Right atrium auricular region (tissue), 2 donors: ENCODE measurements at regions not wholly inside any gene's neighbourhood (a gene's known extent, or its start where the extent isn't known, plus 50 kb on each side); places are given as distances from the start of the nearest gene placed in this dataset.
"Not testable (repeated sequence)": the region's sequence is repeated elsewhere in the genome, so short reads cannot be mapped to it uniquely, and the experiment has no call there.

Experiments used
- DNase-seq: peaks from one replicate; pipeline ENCODE4 v3.0.0-alpha.2; 2019; ENCODE audit warnings: low spot score
- H3K27ac ChIP-seq, 2 donors: fragments of 200-600 bp; sonication (generic); 1 replicate in 1 of 2; 2 replicates in 1 of 2; pipeline ENCODE4 v1.5.1; 2016 to 2019
- H3K27me3 ChIP-seq, 2 donors: fragments of 200-600 bp; sonication (generic); one replicate each; pipeline versions ENCODE4 v1.5.1 to v1.6.0; 2017 to 2019
- H3K36me3 ChIP-seq: fragments of 200-600 bp; sonication (generic); one replicate; pipeline ENCODE4 v1.5.1; 2016
- H3K4me1 ChIP-seq, 2 donors: fragments of 200-600 bp; sonication (generic); one replicate each; pipeline versions ENCODE4 v1.5.1 to v1.6.0; 2017 to 2019
- H3K4me3 ChIP-seq, 2 donors: fragments of 200-600 bp; sonication (generic); 1 replicate in 1 of 2; 2 replicates in 1 of 2; pipeline ENCODE4 v1.5.1; 2017 to 2019; ENCODE audit warnings: mild to moderate bottlenecking in 1 of 2, moderate library complexity in 1 of 2
- H3K9me3 ChIP-seq, 2 donors: fragments of 200-600 bp; sonication (generic); one replicate each; pipeline ENCODE4 v1.5.1; 2019
- TF ChIP-seq, protein P1 (sequence below), 2 donors: fragments of 200-600 bp; sonication (generic); IDR thresholded peaks; one replicate each; pipeline ENCODE4 v1.5.1; 2019; ENCODE audit warnings: antibody characterized with exemption in 2 of 2

DNA sequence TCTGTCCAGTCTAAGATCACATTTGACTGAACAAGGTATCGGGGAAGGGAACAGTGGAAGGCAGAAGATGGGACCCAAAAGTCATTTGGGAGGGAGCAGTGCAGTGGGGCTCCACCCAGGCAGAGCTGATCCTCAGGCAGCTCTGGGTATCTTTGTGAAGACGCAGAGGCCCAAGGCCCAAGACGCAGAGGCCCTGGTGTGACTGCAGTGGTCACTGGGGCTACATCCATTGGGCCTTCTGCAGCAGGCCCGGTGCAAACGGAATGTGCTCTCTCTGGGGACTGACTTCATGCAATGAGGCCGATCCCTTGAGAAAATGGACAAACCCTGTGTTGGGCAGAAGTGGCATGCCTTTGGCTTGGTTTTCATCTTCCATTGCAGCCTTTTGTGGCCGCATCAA is 463.4 kb upstream of the ZNF507 start:
- Histone ChIP-seq H3K36me3 (no peaks in the 10 kb centered on the region), H3K9me3 (no peaks in the 10 kb centered on the region), H3K4me1 (no peaks in the 10 kb centered on the region), H3K27ac (no peak overlapping the region), H3K27me3 (no peaks in the 10 kb centered on the region), H3K4me3 (no peak overlapping the region)
- TF ChIP-seq, protein P1, sequence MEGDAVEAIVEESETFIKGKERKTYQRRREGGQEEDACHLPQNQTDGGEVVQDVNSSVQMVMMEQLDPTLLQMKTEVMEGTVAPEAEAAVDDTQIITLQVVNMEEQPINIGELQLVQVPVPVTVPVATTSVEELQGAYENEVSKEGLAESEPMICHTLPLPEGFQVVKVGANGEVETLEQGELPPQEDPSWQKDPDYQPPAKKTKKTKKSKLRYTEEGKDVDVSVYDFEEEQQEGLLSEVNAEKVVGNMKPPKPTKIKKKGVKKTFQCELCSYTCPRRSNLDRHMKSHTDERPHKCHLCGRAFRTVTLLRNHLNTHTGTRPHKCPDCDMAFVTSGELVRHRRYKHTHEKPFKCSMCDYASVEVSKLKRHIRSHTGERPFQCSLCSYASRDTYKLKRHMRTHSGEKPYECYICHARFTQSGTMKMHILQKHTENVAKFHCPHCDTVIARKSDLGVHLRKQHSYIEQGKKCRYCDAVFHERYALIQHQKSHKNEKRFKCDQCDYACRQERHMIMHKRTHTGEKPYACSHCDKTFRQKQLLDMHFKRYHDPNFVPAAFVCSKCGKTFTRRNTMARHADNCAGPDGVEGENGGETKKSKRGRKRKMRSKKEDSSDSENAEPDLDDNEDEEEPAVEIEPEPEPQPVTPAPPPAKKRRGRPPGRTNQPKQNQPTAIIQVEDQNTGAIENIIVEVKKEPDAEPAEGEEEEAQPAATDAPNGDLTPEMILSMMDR (IDR thresholded peaks at IDR 0.05) = no peak
- DNase-seq = no peak

GRCh38 chr19:31882709-31883108 is 462.7 kb upstream of the ZNF507 start:
- H3K4me1 ChIP-seq = no peaks in the 10 kb centered on the region
- no peak overlapping the region for H3K4me3 ChIP-seq
- no peak overlapping the region for H3K27ac ChIP-seq
- TF ChIP-seq, protein P1 (IDR thresholded peaks at IDR 0.05) = no peak
- no peak for DNase-seq
- no peaks in the 10 kb centered on the region for H3K9me3 ChIP-seq
- no peaks in the 10 kb centered on the region for H3K27me3 ChIP-seq
- no peaks in the 10 kb centered on the region for H3K36me3 ChIP-seq

DNA sequence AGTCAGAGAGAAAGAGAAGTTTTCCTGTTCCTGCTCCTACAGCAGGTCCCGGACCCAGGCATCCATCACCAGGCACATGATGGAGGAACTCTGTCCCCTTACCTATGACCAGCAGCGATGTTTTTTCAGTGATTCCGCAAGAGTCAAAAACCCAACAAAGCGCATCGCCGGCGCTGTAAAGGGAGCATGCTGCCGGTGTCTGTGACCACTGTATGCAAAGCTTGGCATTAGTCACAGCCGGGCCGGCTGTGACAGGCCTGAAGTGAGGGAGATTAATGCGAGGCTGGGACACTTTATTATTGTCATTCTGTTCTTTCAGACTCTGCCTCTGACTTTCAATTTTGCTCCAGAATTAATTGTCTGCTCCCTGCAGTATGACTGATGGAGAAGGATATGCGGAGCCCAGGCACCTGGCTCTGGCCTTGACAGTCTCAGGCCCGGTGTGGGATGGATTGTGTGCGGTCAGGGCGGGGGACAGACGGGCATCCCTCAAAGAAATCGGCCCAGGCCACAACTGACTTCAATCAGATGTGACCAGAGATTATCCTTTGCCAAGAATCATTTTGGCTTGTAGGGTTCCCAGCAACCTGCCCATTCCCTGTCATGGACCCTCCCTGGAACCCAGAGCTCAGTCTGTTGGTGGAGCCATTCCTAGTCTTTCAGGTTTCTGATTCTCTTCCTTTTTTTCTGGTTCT is 462.0 kb upstream of the ZNF507 start:
- H3K9me3 ChIP-seq = no peaks in the 10 kb centered on the region
- no peaks in the 10 kb centered on the region for H3K36me3 ChIP-seq
- H3K27me3 ChIP-seq = no peaks in the 10 kb centered on the region
- no peak overlapping the region for H3K27ac ChIP-seq
- no peak for DNase-seq
- TF ChIP-seq, protein P1 (IDR thresholded peaks at IDR 0.05) = no peak
- H3K4me1 ChIP-seq = no peaks in the 10 kb centered on the region
- no peak overlapping the region for H3K4me3 ChIP-seq

DNA sequence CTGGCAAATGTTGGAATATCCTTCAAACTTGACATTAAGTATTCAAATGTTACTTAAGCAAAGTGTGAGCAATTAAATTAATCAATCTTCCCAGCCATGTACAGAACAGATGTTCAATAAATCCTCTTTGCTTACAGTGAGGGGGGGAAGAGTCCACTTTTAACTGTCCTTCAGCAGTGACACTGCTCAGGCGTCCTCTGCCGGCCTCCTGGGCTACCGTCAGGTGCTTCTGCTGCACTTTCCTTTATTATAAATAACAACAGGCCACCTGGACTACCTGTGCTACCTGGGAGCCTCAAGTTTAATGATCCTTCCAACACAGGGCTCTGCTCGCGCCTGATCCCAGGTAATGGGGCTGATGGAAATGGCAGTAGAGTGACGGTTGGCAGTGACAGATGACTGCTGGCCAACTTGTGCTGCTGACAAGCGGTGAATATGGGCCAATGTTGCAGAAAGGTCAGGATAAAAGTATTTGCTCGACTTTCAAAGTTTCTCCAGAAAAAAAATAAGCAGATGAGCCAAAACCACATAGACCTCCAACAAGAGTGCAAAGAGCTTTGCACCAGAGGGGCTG is 460.0 kb upstream of the ZNF507 start:
- H3K9me3 ChIP-seq = no peaks in the 10 kb centered on the region
- H3K27me3 ChIP-seq = no peaks in the 10 kb centered on the region
- no peaks in the 10 kb centered on the region for H3K36me3 ChIP-seq
- no peak for DNase-seq
- TF ChIP-seq, protein P1 (IDR thresholded peaks at IDR 0.05) = no peak
- H3K27ac ChIP-seq = no peak overlapping the region
- H3K4me1 ChIP-seq = no peaks in the 10 kb centered on the region
- H3K4me3 ChIP-seq = no peak overlapping the region

GRCh38 chr19:31890230-31890629 is 455.2 kb upstream of the ZNF507 start:
- TF ChIP-seq, protein P1 (IDR thresholded peaks at IDR 0.05) = no peak
- H3K9me3 ChIP-seq = peaks cover 0 to 12% of the 10 kb centered on the region in 2 donors
- H3K27me3 ChIP-seq = no peaks in the 10 kb centered on the region
- no peak overlapping the region for H3K4me3 ChIP-seq
- H3K27ac ChIP-seq = no peak overlapping the region
- no peak for DNase-seq
- no peaks in the 10 kb centered on the region for H3K36me3 ChIP-seq
- no peaks in the 10 kb centered on the region for H3K4me1 ChIP-seq

DNA sequence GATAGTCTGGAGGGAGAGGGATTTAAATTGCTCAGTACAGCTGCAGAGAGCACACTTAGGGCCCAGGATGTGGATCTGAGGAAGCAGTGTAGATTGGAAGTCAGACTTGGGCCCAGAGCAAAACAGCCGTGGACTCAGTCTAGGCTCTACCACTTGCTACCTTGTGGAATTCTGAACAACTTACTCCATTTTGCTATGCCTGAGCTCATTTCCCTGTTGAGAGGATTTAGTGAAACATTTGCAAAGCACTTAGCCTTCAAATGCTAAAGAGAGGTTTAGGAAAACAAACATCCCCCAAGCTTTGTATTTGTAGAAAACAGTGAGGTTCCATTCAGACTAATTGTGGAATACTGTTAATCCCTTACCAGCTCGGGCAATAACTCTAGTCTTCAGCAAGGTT is 453.4 kb upstream of the ZNF507 start:
- no peak for DNase-seq
- Histone ChIP-seq H3K27ac (no peak overlapping the region), H3K4me1 (no peaks in the 10 kb centered on the region), H3K9me3 (peaks cover 0 to 12% of the 10 kb centered on the region in 2 donors), H3K27me3 (no peaks in the 10 kb centered on the region), H3K4me3 (no peak overlapping the region), H3K36me3 (no peaks in the 10 kb centered on the region)
- TF ChIP-seq, protein P1 (IDR thresholded peaks at IDR 0.05) = no peak

DNA sequence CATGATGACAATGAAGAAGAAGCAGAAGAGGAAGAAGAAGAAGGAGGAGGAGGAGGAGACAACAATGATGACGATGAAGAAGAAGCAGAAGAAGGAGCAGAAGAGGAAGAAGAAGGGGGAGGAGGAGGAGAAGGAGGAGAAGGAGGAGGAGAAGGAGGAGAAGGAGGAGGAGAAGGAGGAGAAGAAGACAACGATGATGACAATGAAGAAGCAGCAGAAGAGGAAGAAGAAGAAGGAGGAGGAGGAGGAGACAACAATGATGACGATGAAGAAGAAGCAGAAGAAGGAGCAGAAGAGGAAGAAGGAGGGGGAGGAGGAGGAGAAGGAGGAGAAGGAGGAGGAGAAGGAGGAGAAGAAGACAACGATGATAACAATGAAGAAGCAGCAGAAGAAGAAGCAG is 451.9 kb upstream of the ZNF507 start:
- H3K9me3 ChIP-seq = peaks cover 0 to 12% of the 10 kb centered on the region in 2 donors
- H3K4me3 ChIP-seq, H3K36me3 ChIP-seq, DNase-seq, H3K4me1 ChIP-seq, H3K27me3 ChIP-seq, H3K27ac ChIP-seq: not testable (repeated sequence)
